K562 (cell line): ENCODE measurements at regions not wholly inside any gene's neighbourhood (a gene's known extent, or its start where the extent isn't known, plus 50 kb on each side); places are given as distances from the start of the nearest gene placed in this dataset.
"Not testable (repeated sequence)": the region's sequence is repeated elsewhere in the genome, so short reads cannot be mapped to it uniquely, and the experiment has no call there.

Experiments
- CTCF ChIP-seq, 3 experiments: IDR thresholded peaks in 2 of 3; conservative IDR thresholded peaks in 1 of 3; 2 replicates each; pipeline ENCODE4 v1.5.1; 2011 to 2012; ENCODE audit warnings: low read length in 3 of 3, mild to moderate bottlenecking in 3 of 3, control low read depth in 2 of 3, improper control_type of control experiment in 1 of 3, inconsistent platforms in 1 of 3, low read depth in 1 of 3, mixed read lengths in 1 of 3, moderate library complexity in 1 of 3; ENCODE audit not compliant: insufficient read depth in 2 of 3
- E2F6 ChIP-seq, 2 experiments: IDR thresholded peaks; 2 replicates each; pipeline ENCODE4 v1.6.1; 2011; ENCODE audit warnings: borderline replicate concordance in 1 of 2, control low read depth in 1 of 2, low read depth in 1 of 2, low read length in 1 of 2, mild to moderate bottlenecking in 1 of 2, mixed read lengths in 1 of 2, moderate library complexity in 1 of 2; ENCODE audit not compliant: insufficient read depth in 1 of 2, insufficient read length in 1 of 2, poor library complexity in 1 of 2, severe bottlenecking in 1 of 2; ENCODE audit errors: extremely low read depth in 1 of 2
- HMG20A ChIP-seq: fragments of 450-650 bp; formaldehyde crosslinking; conservative IDR thresholded peaks from 2 replicates; pipeline ENCODE4 v1.4.0; 2020; ENCODE audit warnings: mild to moderate bottlenecking, mixed read lengths
- JUN ChIP-seq, 2 experiments: sonication (generic) in 1 of 2; formaldehyde crosslinking in 1 of 2; IDR thresholded peaks; 2 replicates each; pipeline versions ENCODE4 v1.6.1 to v1.8.0; 2012 to 2022; ENCODE audit warnings: borderline replicate concordance in 2 of 2, mild to moderate bottlenecking in 2 of 2, improper control_type of control experiment in 1 of 2, low read depth in 1 of 2, low read length in 1 of 2, missing genetic modification reagents in 1 of 2
- NRF1 ChIP-seq, 2 experiments: fragments of 450-650 bp; IDR thresholded peaks in 1 of 2; conservative IDR thresholded peaks in 1 of 2; 2 replicates each; pipeline ENCODE4 v1.6.1; 2014; ENCODE audit warnings: mild to moderate bottlenecking in 2 of 2
- SMC3 ChIP-seq: conservative IDR thresholded peaks from 2 replicates; pipeline ENCODE4 v1.6.1; 2011; ENCODE audit warnings: low read depth, low read length, improper control_type of control experiment; ENCODE audit not compliant: insufficient read depth
- TAF1 ChIP-seq: IDR thresholded peaks from 2 replicates; pipeline ENCODE4 v1.6.1; 2011; ENCODE audit warnings: mild to moderate bottlenecking, low read length, moderate library complexity; ENCODE audit not compliant: insufficient read depth, control insufficient read depth, severe bottlenecking; ENCODE audit errors: extremely low read depth
- ZNF146 ChIP-seq: IDR thresholded peaks from one replicate; pipeline ENCODE4 v1.6.1; 2018; ENCODE audit warnings: missing compliant biosample characterization; ENCODE audit not compliant: unreplicated experiment
- TF ChIP-seq, protein P1 (sequence below): sonication (generic); formaldehyde crosslinking; IDR thresholded peaks from 2 replicates; pipeline ENCODE4 v1.8.1; 2022; ENCODE audit warnings: missing genetic modification reagents
- TF ChIP-seq, protein P2 (sequence below): fragments of 450-650 bp; formaldehyde crosslinking; IDR thresholded peaks from 2 replicates; pipeline ENCODE4 v1.4.0; 2022; ENCODE audit warnings: mild to moderate bottlenecking, moderate library complexity

- TF ChIP-seq, protein P1, sequence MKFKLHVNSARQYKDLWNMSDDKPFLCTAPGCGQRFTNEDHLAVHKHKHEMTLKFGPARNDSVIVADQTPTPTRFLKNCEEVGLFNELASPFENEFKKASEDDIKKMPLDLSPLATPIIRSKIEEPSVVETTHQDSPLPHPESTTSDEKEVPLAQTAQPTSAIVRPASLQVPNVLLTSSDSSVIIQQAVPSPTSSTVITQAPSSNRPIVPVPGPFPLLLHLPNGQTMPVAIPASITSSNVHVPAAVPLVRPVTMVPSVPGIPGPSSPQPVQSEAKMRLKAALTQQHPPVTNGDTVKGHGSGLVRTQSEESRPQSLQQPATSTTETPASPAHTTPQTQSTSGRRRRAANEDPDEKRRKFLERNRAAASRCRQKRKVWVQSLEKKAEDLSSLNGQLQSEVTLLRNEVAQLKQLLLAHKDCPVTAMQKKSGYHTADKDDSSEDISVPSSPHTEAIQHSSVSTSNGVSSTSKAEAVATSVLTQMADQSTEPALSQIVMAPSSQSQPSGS (CRISPR knock-in tag), result not testable (repeated sequence)
- TF ChIP-seq JUN (IDR thresholded peaks at IDR 0.05; ENCODE audit: borderline replicate concordance, low read depth, low read length); JUN (CRISPR knock-in tag; IDR thresholded peaks at IDR 0.05; ENCODE audit: borderline replicate concordance); SMC3; HMG20A (CRISPR knock-in tag); ZNF146 (CRISPR knock-in tag); CTCF (IDR thresholded peaks at IDR 0.05 in 2 of 3, conservative IDR thresholded peaks at IDR 0.05 in 1 of 3; ENCODE audit: insufficient read depth in 2 of 3, low read depth in 1 of 3, low read length in 3 of 3); NRF1 (conservative IDR thresholded peaks at IDR 0.05 in 1 of 2, IDR thresholded peaks at IDR 0.05 in 1 of 2); TAF1; E2F6 (IDR thresholded peaks at IDR 0.05; ENCODE audit: borderline replicate concordance in 1 of 2, extremely low read depth in 1 of 2, insufficient read depth in 1 of 2, insufficient read length in 1 of 2, low read depth in 1 of 2, low read length in 1 of 2, poor library complexity in 1 of 2, severe bottlenecking in 1 of 2): not testable (repeated sequence)
- TF ChIP-seq, protein P2, sequence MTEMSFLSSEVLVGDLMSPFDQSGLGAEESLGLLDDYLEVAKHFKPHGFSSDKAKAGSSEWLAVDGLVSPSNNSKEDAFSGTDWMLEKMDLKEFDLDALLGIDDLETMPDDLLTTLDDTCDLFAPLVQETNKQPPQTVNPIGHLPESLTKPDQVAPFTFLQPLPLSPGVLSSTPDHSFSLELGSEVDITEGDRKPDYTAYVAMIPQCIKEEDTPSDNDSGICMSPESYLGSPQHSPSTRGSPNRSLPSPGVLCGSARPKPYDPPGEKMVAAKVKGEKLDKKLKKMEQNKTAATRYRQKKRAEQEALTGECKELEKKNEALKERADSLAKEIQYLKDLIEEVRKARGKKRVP (CRISPR knock-in tag), result not testable (repeated sequence)
Observed at GRCh38 chr1:221284991-221285390, 405.7 kb downstream of the HLX start.
